ENCODE measurements at regions not wholly inside any gene's neighbourhood (a gene's known extent, or its start where the extent isn't known, plus 50 kb on each side); places are given as distances from the start of the nearest gene placed in this dataset.

DNA sequence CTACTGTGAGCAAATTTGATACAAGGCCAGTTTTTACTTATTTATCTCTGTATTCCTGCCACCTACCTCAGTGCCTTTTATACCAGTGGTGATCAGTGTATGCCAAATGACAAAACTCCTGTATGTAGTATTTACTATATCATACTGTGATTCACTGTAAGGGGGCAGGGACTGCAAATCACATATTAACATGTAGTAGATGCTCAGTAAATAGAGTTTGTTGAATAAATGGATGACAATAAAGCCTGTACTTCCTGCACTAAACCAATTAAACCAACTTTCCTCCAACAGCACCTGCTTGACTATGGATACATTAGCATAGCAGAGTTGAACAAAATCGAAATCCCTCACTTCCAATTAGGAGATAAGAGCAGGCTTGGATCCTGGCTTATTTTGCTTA lies 73.3 kb upstream of the C1orf87 start:
- Histone ChIP-seq H3K27ac (ENCODE audit: insufficient read depth, low read length) (no peak overlapping the region), H3K9ac (ENCODE audit: insufficient read depth, low read length) (no peak overlapping the region), H3K79me2 (ENCODE audit: control insufficient read depth, insufficient read depth, low read length) (no peaks in the 10 kb centered on the region), H3K9me3 (ENCODE audit: control insufficient read depth, insufficient read depth, low read depth, low read length) (no peaks in the 10 kb centered on the region), H3K4me1 (ENCODE audit: control insufficient read depth, extremely low read depth, insufficient read depth, low read length) (no peaks in the 10 kb centered on the region), H2AFZ (ENCODE audit: low read length) (no peak overlapping the region), H4K20me1 (ENCODE audit: control insufficient read depth, extremely low read depth, insufficient read depth, low read length) (no peaks in the 10 kb centered on the region), H3K4me2 (ENCODE audit: extremely low read depth, insufficient read depth, low read length) (no peak overlapping the region), H3K4me3 (replicated peaks in 1 of 4; ENCODE audit: control extremely low read depth in 1 of 4, insufficient read depth in 1 of 4, low read depth in 3 of 4, low read length in 4 of 4) (no peak overlapping the region), H3K36me3 (ENCODE audit: control insufficient read depth, insufficient read depth, low read length) (no peaks in the 10 kb centered on the region), H3K27me3 (ENCODE audit: control insufficient read depth, insufficient read depth, low read length) (no peaks in the 10 kb centered on the region)
- no peak for DNase-seq (ENCODE audit: low read depth in 2 of 2)
- TF ChIP-seq, protein P1, sequence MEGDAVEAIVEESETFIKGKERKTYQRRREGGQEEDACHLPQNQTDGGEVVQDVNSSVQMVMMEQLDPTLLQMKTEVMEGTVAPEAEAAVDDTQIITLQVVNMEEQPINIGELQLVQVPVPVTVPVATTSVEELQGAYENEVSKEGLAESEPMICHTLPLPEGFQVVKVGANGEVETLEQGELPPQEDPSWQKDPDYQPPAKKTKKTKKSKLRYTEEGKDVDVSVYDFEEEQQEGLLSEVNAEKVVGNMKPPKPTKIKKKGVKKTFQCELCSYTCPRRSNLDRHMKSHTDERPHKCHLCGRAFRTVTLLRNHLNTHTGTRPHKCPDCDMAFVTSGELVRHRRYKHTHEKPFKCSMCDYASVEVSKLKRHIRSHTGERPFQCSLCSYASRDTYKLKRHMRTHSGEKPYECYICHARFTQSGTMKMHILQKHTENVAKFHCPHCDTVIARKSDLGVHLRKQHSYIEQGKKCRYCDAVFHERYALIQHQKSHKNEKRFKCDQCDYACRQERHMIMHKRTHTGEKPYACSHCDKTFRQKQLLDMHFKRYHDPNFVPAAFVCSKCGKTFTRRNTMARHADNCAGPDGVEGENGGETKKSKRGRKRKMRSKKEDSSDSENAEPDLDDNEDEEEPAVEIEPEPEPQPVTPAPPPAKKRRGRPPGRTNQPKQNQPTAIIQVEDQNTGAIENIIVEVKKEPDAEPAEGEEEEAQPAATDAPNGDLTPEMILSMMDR (conservative IDR thresholded peaks at IDR 0.05 in 1 of 2, IDR thresholded peaks at IDR 0.05 in 1 of 2; ENCODE audit: low read depth in 1 of 2, low read length in 2 of 2), result no peak
- no peak for TF ChIP-seq EZH2 (IDR thresholded peaks at IDR 0.05; ENCODE audit: low read length, missing control alignments)

DNA sequence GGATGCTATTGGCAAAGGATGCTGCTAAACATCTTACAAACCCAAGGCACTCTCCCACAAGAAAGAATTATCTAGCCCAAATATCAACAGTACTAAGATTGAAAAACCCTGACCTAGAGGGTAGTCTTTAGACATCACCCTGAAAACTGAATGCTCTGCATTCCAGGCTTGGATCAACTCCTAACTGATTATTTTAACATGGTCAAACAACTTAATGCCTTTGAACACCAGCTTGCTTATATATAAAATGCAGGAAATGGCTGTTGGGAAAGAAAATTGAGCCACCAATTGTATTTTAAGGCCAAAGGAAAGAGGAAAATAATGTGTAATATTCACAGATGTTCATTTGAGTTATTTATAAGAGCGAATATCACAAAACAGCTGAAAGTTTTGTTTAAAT lies 72.2 kb upstream of the C1orf87 start:
- Histone ChIP-seq H3K79me2 (ENCODE audit: control insufficient read depth, insufficient read depth, low read length) (no peaks in the 10 kb centered on the region), H3K27ac (ENCODE audit: insufficient read depth, low read length) (no peak overlapping the region), H3K9ac (ENCODE audit: insufficient read depth, low read length) (no peak overlapping the region), H4K20me1 (ENCODE audit: control insufficient read depth, extremely low read depth, insufficient read depth, low read length) (no peaks in the 10 kb centered on the region), H2AFZ (ENCODE audit: low read length) (no peak overlapping the region), H3K9me3 (ENCODE audit: control insufficient read depth, insufficient read depth, low read depth, low read length) (no peaks in the 10 kb centered on the region), H3K4me1 (ENCODE audit: control insufficient read depth, extremely low read depth, insufficient read depth, low read length) (no peaks in the 10 kb centered on the region), H3K4me3 (replicated peaks in 1 of 4; ENCODE audit: control extremely low read depth in 1 of 4, insufficient read depth in 1 of 4, low read depth in 3 of 4, low read length in 4 of 4) (no peak overlapping the region), H3K4me2 (ENCODE audit: extremely low read depth, insufficient read depth, low read length) (no peak overlapping the region), H3K36me3 (ENCODE audit: control insufficient read depth, insufficient read depth, low read length) (no peaks in the 10 kb centered on the region), H3K27me3 (ENCODE audit: control insufficient read depth, insufficient read depth, low read length) (no peaks in the 10 kb centered on the region)
- TF ChIP-seq, protein P1 (conservative IDR thresholded peaks at IDR 0.05 in 1 of 2, IDR thresholded peaks at IDR 0.05 in 1 of 2; ENCODE audit: low read depth in 1 of 2, low read length in 2 of 2), result no peak
- no peak for TF ChIP-seq EZH2 (IDR thresholded peaks at IDR 0.05; ENCODE audit: low read length, missing control alignments)
- no peak for DNase-seq (ENCODE audit: low read depth in 2 of 2)

DNA sequence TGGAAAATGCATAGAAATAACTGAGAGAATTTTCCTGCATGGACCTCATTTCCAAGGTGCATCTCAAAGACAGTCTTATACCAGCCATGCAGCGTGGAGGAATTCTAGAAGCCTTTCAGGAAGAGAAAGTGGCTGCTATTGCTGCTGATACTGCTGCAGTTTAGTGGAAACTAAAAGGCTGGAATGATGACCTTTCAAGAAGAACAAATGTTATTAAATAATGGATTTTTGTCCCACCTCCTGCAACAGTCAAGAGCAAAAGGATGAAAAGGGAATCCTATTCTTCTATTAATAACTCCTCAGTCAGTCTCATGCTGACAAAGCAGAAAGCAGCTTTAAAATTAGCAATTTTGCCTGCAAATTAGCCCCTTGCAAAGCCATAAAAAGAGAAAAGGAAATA lies 68.2 kb upstream of the C1orf87 start:
- Histone ChIP-seq H3K36me3 (ENCODE audit: control insufficient read depth, insufficient read depth, low read length) (no peaks in the 10 kb centered on the region), H3K9ac (ENCODE audit: insufficient read depth, low read length) (no peak overlapping the region), H3K4me2 (ENCODE audit: extremely low read depth, insufficient read depth, low read length) (no peak overlapping the region), H2AFZ (ENCODE audit: low read length) (no peak overlapping the region), H3K4me3 (replicated peaks in 1 of 4; ENCODE audit: control extremely low read depth in 1 of 4, insufficient read depth in 1 of 4, low read depth in 3 of 4, low read length in 4 of 4) (no peak overlapping the region), H3K4me1 (ENCODE audit: control insufficient read depth, extremely low read depth, insufficient read depth, low read length) (no peaks in the 10 kb centered on the region), H3K27ac (ENCODE audit: insufficient read depth, low read length) (no peak overlapping the region), H3K79me2 (ENCODE audit: control insufficient read depth, insufficient read depth, low read length) (no peaks in the 10 kb centered on the region), H3K9me3 (ENCODE audit: control insufficient read depth, insufficient read depth, low read depth, low read length) (no peaks in the 10 kb centered on the region), H4K20me1 (ENCODE audit: control insufficient read depth, extremely low read depth, insufficient read depth, low read length) (no peaks in the 10 kb centered on the region), H3K27me3 (ENCODE audit: control insufficient read depth, insufficient read depth, low read length) (no peaks in the 10 kb centered on the region)
- TF ChIP-seq, protein P1 (conservative IDR thresholded peaks at IDR 0.05 in 1 of 2, IDR thresholded peaks at IDR 0.05 in 1 of 2; ENCODE audit: low read depth in 1 of 2, low read length in 2 of 2), result no peak
- TF ChIP-seq EZH2 (IDR thresholded peaks at IDR 0.05; ENCODE audit: low read length, missing control alignments), result no peak
- no peak for DNase-seq (ENCODE audit: low read depth in 2 of 2)

Measured in fibroblast of lung (primary cell).